NCI-H510A (cell line): ENCODE measurements at regions not wholly inside any gene's neighbourhood (a gene's known extent, or its start where the extent isn't known, plus 50 kb on each side); places are given as distances from the start of the nearest gene placed in this dataset.
A peak's percentile ranks its signal among the peaks of the same experiment; 100 is the strongest.

ENCODE experiments used
- DNase-seq: peaks from one replicate; lab custom pipeline; 2025; lab: John Stamatoyannopoulos, UW

DNA sequence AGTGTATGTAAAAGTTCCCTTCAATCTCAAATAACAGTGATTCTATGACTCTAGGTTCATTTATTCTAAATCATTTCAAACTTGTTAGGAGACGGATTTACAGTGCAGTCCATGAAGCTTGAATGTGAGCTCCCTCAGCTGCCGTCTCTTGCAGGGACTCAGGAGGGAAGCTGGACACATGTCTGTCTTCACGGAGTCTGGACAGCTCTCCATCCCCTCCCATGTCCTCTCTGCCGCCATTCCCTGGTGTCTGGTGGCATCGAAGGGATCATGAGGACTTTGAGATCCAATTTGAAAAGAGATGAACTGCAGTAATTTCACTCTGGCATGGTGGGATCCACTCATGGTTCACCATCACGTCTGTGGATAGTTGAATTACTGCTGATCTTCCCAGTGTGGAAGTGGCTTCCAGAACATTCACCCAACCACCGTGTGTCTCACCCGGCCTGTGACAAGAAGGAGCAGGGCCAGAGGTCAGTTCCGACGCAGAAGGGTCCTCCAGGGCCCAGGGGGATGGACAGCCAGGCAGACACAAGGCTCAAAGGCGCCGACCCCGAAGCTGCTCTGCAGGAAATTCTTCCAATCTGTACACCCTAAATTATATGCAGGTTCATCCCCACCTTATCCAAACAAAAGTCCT, 370.1 kb downstream of the THBS2 start:
- DNase-seq, result no peak

DNA sequence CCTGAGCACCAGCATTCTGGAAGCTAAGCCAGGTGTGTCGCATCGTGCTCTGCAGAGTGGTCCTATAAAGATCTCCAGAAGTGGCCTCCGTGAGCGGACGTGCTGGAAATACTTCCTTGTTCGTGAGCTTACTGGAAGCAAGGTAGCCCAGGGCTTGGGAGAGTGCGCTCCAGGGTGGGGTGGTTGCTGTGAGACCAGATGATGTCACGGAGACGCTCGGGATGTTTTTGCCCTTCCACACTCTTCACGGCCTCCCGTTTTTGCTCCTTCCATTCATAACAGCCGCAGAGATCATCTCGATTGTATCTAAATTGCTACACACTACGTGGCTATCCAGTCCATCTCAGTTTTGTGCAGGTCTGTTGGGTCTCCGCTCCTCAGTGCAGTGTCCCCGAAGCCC, 373.4 kb downstream of the THBS2 start:
- no peak for DNase-seq

DNA sequence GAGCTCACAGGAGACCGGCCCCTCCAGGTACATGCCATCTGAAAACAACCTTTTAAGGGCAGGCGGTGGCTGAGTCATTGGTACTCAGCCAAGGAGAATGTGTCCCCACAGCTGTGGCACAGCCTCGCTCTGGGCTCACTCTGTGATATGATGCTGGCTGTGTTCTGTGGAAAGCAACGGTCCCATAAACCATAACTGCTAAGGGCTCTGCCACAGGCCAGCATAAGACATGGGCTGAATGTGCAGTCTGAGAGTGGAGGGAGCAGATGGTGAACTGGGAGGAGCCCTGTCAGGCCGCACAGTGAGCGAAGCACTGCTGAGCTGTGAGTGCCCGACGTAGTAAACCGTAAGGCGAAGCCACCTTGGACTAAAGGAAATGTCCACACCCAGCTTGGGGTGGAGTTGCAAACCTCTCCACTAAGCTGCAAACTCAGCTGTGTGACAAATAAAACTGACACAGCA, 375.8 kb downstream of the THBS2 start:
- peak; percentile 73 for DNase-seq

DNA sequence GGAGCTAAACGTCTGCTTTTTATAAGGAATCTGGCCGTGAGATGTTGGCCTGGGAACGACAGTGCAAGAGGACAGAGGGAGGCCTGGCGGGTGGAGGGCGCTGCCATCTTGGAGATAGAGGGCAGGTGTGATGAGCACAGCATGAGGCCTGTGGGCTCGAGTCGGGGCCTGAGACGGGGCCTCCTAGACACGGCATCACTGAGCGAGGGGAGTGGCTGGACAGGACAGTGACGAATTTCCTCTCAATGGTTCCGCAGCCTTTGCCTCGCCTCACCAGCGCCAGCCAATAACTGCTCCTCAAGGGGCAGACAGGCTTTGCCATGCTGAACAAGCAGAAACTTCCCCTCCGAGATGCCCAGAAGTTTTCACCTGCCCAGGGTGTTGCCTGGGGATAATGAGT, 376.7 kb downstream of the THBS2 start:
- no peak for DNase-seq

DNA sequence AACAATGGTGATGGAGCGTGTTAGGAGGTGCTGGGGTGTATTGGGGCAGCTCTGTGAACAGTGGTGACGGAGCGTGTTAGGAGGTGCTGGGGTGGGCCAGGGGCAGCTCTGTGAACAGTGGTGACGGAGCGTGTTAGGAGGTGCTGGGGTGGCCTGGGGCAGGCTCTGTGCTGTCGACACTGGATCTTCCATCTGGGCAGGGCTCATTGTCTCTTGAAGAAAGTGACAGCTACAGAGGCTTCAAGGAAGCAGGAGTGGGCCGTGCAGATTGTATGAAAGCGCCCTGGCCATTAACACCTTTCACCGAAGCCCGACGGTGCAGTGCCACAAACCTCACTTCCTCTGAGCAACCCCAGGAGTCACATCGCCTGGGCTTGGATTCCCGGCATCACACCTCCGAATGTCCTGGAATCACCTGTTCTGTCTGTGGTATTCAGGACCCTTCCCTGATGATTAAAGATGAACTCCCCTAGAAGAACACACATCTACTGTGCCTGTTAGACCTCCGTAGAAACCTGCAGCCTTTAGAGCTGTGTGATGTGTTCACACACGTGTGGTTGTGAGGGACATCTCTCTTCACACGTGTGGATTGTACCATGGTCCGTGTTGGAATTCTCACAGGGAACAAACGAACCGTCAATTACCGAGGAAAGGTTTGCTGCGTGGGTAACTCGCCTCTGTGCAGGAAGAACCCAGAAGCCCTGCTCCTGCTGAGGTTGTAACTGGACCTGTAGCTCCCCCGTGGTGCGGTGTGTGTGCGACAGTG, 377.7 kb downstream of the THBS2 start:
- DNase-seq, result no peak

DNA sequence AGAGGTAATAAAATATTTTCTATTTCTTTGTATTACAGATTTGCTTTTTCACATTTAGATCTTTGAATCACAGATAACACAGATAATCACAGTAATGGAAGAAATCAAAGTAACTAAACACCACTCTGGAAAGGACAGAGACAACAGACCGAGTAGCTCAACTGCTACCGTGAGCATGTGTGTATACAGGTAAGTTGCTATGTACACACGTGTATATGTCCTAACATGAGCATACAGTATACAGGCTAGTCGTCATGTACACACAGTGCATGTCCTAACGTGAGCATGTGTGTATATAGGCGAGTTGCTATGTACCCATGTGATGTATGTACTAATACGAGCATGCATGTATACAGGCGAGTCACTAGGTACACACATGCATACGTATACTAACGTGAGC, 379.0 kb downstream of the THBS2 start:
- no peak for DNase-seq

DNA sequence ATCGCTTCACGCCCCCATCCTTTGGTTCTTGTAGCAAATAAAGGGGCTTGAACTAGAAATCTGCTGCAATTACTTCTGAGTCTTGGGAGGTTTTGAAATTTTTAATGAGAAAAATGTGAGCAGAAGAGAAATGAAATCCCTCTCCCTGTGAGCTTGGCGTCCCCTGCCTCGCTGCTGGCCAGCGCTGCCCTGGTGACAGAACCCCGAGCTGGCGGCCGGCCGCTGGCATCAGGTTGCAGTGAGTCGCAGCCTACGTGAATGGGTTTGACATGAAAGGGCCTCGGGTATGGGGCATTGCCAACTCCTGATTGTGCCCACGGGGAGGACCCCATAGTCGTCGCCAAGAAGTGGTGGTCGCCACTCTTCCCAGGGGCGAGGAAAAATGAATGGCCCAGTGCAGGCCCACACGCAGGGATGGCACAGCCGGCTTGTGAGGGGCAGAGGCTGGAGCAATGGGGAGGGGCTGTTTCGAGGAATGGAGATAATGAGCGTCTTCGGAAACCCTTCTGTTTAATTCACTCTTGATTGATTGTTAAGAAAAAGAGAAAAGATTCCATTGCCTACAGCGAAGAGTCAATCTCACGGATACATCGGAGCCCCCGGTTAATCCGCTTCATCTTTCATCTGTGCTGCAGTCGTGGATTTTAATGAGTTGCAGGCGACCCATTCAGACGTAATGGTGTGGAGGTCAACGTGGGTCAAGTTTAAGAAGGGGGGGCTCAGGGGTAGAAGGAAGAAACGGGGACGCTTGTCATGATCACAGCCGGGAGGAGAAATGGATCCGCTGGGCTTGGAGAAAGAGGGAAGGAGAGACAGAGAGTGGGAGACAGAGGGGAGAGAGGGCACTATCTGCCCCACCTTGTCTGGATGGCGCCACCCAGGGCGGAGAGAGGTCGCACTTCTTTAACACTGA, 380.1 kb downstream of the THBS2 start:
- DNase-seq, result no peak

DNA sequence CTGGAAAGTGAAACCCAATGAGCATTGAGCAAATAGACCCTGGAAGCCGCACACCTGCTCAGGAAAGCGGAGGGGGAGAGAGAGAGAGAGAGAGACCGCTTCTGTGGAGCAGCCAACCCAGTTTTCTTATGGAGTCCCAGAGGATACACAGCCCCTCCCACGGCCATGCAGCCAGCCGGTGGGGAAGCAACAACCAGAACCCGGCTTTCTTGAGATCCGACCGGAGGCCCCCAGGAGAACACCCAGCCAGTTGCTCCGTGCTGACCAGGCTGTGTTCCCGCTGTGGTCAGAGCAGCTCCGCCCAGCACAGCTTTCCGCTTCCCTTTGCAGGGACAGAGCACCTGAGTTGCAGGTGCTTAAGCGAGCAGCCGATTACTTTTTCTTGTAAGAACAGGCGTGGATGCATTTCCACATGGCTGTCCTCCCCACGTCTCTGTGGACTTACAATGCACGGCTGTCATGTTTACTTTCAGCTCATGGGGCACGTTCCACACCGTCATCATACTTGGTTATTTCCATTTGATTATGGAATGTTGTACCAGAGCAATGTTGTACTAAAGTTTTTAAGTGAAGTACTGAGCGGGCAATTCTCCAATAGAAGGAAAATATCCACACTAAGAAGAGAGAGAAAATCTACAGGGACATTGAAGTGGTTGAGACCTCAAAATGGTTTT, 381.9 kb downstream of the THBS2 start:
- no peak for DNase-seq

DNA sequence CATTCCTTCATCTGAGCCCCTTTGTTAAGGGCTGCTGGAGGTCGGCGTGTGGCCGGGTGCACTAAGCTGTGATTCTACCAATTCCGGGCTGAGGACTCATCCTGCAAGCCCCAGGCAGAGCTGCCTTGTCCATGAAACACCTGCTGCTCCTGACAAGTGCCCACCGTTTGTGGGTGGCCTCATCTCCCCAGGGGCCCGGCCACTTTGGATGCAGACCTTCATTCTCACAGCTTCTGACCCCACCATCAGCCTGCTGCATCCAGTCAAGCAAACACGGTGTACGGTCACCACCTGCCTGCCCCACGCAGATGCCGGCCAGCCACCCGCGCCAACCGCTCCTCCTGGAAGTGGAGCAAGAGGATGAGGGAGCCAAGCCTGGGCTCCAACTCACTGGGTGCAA, 382.7 kb downstream of the THBS2 start:
- no peak for DNase-seq

DNA sequence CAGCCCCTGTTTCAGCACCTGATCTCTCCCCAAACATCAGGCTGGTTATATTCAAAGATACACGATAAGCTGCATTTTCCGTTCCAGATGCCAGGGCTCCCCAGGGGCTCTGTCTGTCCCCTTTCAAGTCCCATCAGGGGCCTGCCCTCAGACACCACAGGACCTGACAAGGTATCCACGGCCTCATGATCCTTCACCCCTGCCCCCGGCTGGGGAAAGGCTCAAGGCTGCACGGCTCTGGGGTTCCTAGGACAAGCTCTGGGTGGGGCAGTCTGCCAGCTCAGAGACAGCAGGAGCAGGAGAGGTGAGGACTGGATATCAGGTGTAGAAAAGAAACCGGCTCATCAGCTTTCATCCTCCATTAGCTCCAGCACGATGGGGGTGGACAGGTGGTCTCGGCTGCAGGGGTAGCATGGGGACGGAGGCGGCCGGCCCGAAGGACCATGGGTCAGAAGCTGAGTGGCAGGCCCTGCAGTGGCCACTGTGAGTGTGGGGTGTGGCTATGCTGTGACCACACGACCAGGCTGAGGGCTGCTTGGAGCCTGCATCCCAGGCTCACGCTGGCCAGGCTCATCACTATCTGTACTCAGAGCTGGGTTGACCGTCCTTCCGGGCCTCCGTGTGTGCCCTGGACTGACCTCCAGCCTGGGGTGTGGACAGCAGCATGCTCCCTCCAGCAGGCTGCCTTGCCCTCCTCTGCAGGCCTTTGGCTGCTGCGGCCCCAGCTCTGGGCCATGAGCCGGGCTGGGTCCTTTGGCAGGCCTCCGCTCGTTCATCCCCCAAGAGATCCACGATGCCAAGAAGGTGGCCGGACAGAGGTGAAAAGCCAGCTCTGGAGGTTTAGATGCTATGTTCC, 386.2 kb downstream of the THBS2 start:
- no peak for DNase-seq

DNA sequence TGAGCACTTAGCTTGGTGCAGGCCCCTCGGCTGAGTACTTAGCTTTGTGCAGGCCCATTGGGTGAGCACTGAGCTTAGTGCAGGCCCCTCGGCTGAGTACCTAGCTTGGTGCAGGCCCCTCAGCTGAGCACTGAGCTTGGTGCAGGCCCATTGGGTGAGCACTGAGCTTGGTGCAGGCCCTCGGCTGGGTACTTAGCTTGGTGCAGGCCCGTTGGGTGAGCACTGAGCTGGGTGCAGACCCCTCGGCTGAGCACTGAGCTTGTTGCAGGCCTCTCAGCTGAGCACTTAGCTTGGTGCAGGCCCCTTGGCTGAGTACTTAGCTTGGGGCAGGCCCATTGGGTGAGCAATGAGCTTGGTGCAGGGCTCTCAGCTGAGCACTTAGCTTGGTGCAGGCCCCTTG, 387.1 kb downstream of the THBS2 start:
- no peak for DNase-seq

DNA sequence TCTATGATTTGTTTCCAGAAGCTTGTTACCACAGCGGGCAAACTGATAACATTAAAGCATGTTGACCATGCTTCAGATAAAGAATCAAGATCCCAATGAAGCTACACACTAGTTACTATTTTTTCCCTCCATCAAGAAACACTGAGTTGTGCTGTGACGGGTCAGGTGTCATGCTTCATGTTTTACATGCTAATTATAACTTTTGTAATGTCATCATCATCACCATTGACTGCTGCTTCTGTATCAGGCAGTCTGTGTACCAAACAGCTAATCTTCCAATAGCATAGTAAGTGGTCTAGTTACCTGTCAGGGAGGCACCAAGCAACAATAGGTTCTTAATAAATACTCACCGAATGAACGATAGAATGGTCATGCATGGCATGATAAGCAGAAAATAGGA, 388.1 kb downstream of the THBS2 start:
- no peak for DNase-seq

DNA sequence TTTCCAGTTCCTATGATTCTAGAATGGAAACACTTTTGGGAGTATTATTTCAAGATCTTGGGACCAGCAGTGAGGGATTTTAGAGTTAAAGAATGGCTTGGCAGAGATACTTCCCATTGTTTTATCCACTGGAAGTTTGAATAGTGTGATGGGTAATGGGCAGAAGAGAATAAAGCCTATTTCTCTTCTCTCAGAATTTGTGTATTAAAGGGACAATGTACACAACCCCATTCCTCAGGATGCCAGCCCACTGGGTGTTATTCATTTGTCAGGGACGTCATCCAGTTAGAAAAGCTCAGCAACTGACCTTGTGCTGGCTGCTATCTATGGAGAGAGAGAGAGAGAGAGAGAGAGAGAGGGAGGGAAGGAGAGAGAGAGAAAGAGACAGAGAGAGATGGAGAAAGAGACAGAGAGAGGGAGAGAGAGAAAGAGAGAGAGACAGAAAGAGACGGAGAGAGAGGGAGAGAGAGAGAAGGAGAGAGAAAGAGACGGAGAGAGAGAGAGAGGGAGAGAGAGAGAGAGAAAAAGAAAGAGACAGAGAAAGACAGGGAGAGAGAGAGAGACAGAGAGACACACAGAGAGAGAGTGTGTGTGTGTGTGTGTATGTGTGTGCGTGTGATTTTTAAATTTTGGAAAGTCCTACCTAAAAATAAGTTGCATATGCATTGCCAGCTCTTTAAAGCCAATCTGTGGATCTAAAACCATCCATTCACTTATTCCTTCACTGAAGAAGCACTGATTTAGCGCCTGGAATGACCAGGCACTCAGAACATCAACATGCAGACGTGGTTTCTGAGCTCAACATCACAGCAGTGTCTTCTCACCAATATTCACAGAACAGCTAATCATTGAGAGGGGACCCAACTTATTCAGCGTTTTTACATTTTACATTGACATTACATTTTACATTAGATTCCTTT, 388.8 kb downstream of the THBS2 start:
- DNase-seq, result no peak

DNA sequence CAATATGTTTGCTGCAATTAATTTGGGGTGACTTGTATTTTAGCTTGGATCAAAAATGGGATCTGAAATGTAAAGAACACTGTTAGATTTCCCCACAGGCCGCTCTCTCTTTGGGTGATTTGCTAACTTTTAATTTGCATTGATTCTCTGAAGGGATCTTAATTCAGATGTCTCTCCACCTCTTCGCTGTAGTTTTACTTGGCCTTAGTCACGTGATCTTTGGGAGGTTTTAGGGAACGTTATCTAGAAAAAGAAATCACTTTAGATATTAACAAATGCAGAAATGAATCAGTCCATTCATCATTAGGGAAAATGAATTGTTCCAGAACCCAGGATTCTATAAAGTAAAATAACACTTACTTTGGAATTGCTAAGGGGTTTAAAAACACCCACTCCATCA, 390.2 kb downstream of the THBS2 start:
- DNase-seq, result no peak

DNA sequence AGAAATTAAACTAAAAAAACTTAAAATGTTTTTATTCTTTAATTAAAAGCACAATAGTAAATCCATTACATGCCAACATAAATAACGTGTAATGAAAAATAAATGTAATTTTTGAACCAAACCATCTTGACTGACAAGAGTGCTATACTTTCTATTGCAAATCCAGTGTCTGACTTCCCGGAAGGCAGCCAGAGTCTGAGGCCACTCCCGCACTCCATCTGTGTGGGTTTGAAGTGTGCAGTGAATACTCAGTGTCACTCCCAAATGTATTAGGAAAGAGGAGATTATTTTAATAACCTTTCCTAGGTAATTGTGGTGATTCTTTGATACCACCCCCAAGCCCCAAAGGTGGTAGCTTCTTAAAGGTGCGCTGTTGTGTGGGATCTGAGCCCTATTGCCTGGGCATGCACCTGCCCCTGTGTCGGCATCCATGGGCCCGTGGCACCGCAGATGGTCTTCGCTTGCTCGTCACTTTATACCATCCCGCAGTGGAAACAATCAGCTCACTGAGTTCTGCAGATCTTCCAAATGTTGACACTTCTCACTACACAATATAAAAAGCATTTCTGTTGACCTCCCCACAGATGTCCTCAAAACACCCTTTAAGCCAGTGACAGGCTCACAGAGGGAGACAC, 391.2 kb downstream of the THBS2 start:
- DNase-seq, result no peak

DNA sequence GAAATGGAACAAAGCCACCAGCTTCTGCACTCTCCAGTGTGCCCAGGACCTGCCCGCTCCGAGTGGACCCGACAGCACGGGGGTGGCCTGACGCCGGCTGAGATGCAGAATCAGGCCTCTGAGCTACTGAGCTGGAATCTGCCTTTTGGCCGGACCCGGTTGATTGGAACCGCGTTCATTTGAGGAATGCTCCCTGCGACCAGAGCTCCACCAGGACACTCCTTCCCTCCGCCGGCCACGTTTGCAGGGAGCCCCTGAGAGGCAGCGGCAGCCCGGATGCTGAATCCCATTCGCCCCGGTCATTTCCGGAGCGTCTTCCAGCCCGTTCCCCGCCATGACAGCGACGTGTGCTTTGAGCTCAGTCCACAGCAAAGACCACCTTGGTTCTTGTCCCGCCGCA, 392.7 kb downstream of the THBS2 start:
- no peak for DNase-seq

DNA sequence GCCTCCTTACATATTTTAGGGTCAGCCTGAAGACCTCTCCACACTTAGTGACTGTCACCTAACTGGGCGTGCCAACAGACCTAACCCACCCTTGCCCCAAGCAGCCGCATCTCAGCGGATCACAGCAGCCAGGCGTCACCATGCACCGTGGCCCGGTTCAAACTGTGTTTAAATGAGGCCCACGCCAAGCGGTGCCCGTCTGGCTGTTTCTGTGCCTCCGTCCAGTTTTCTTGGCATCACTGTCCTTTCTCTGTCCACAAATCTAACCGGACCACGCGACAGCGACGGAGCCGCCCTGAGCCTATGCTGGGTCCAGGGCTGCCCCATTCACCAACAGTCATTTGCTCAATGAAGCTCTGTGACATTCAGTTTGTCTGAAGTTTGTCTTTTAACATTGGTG, 393.3 kb downstream of the THBS2 start:
- DNase-seq, result no peak

DNA sequence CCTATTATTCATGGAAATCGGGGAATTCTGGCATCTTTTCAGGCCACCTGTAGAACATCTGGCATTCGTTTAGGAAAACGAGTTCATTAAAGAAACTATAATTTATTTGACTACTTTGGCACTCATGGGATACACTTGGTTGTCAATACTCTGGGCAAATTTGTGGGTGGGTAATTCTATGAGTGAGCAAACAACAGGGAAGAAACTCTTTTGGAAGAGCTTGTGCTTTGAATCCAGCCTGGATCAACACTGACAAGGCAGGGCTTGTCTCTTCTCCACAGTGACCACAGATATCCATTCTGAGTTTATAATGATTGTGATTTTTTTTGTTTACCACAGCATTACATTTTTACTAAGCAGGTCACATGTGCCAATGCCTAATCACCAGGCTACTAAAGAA, 394.7 kb downstream of the THBS2 start:
- no peak for DNase-seq

DNA sequence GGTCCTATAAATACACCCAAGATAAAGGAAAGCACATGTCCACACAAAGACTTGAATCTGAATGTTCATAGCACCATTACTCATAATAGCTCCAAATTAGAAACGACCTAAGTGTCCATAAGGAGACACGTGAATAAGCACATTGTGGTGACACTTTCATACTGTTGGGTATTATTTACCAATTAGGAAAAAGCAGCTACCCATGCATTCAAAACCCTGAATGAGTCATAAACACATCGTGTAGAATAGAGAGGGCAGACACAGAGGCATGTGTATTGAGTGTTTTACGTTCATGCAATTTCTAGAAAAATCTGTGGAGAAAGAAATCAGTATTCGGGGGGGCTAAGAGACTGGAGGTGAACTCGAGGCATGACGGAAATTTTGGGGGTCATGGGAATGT, 396.7 kb downstream of the THBS2 start:
- DNase-seq, result no peak
